Liver (tissue), 8 donors: ENCODE measurements at regions not wholly inside any gene's neighbourhood (a gene's known extent, or its start where the extent isn't known, plus 50 kb on each side); places are given as distances from the start of the nearest gene placed in this dataset.

Source experiments
- DNase-seq: peaks from one replicate; pipeline ENCODE4 v3.0.0-alpha.2; 2017; ENCODE audit warnings: low spot score
- H3K27ac ChIP-seq, 2 donors: one replicate each; pipeline ENCODE4 v1.7.0; 2013; ENCODE audit warnings: inconsistent platforms in 2 of 2, low read length in 2 of 2, control low read depth in 1 of 2, low read depth in 1 of 2, mild to moderate bottlenecking in 1 of 2
- H3K27me3 ChIP-seq, 4 donors: one replicate each; pipeline versions ENCODE4 v1.6.1 to v1.7.0; 2013; ENCODE audit warnings: low read length in 3 of 4, inconsistent platforms in 1 of 4, mild to moderate bottlenecking in 1 of 4, moderate library complexity in 1 of 4; ENCODE audit not compliant: control insufficient read depth in 4 of 4, insufficient read depth in 4 of 4
- H3K36me3 ChIP-seq, 4 donors: one replicate each; pipeline versions ENCODE4 v1.6.1 to v1.7.0; 2013; ENCODE audit warnings: low read length in 3 of 4, mild to moderate bottlenecking in 3 of 4, low read depth in 1 of 4, moderate library complexity in 1 of 4; ENCODE audit not compliant: control insufficient read depth in 4 of 4, insufficient read depth in 3 of 4
- H3K4me1 ChIP-seq, 4 donors: one replicate each; pipeline versions ENCODE4 v1.6.1 to v1.7.0; 2013; ENCODE audit warnings: low read length in 3 of 4, mild to moderate bottlenecking in 3 of 4, moderate library complexity in 1 of 4; ENCODE audit not compliant: control insufficient read depth in 4 of 4, insufficient read depth in 4 of 4
- H3K4me3 ChIP-seq, 3 donors: one replicate each; pipeline versions ENCODE4 v1.6.1 to v1.7.0; 2013; ENCODE audit warnings: low read length in 3 of 3, control low read depth in 1 of 3, low read depth in 1 of 3, mild to moderate bottlenecking in 1 of 3
- H3K9ac ChIP-seq, 2 donors: one replicate each; pipeline ENCODE4 v1.7.0; 2013; ENCODE audit warnings: low read length in 2 of 2, mild to moderate bottlenecking in 2 of 2, moderate library complexity in 2 of 2, control low read depth in 1 of 2, low read depth in 1 of 2
- H3K9me3 ChIP-seq, 4 donors: one replicate each; pipeline versions ENCODE4 v1.6.1 to v1.7.0; 2013; ENCODE audit warnings: low read length in 3 of 4; ENCODE audit not compliant: control insufficient read depth in 4 of 4
- CTCF ChIP-seq: fragments of 150-350 bp; IDR thresholded peaks from 2 replicates; pipeline ENCODE4 v1.5.1; 2017; ENCODE audit warnings: improper control_type of control experiment, low read depth, low read length; ENCODE audit not compliant: missing input control
- EGR1 ChIP-seq, 2 donors: IDR thresholded peaks; 2 replicates each; pipeline ENCODE4 v1.6.1; 2016 to 2018; ENCODE audit warnings: antibody characterized with exemption in 2 of 2, low read depth in 2 of 2
- FOXA1 ChIP-seq: IDR thresholded peaks from 2 replicates; pipeline ENCODE4 v1.6.1; 2016; ENCODE audit warnings: antibody characterized with exemption
- FOXA2 ChIP-seq: IDR thresholded peaks from 2 replicates; pipeline ENCODE4 v1.6.1; 2016; ENCODE audit warnings: antibody characterized with exemption
- GABPA ChIP-seq, 2 donors: IDR thresholded peaks in 1 of 2; conservative IDR thresholded peaks in 1 of 2; 2 replicates each; pipeline ENCODE4 v1.6.1; 2016; ENCODE audit warnings: antibody characterized with exemption in 2 of 2, mild to moderate bottlenecking in 1 of 2, moderate library complexity in 1 of 2
- HNF4A ChIP-seq, 2 donors: conservative IDR thresholded peaks; 2 replicates each; pipeline ENCODE4 v1.6.1; 2016; ENCODE audit warnings: antibody characterized with exemption in 2 of 2, mild to moderate bottlenecking in 2 of 2
- HNF4G ChIP-seq: IDR thresholded peaks from 2 replicates; pipeline ENCODE4 v1.6.1; 2016; ENCODE audit warnings: antibody characterized with exemption
- JUND ChIP-seq, 2 donors: IDR thresholded peaks; 2 replicates each; pipeline ENCODE4 v1.6.1; 2016; ENCODE audit warnings: antibody characterized with exemption in 2 of 2
- NR2F2 ChIP-seq: IDR thresholded peaks from 2 replicates; pipeline ENCODE4 v1.6.1; 2016; ENCODE audit warnings: antibody characterized with exemption
- RAD21 ChIP-seq, 2 donors: IDR thresholded peaks; 2 replicates each; pipeline ENCODE4 v1.6.1; 2016; ENCODE audit warnings: antibody characterized with exemption in 2 of 2, mild to moderate bottlenecking in 2 of 2
- REST ChIP-seq: IDR thresholded peaks from 2 replicates; pipeline ENCODE4 v1.6.1; 2016; ENCODE audit warnings: antibody characterized with exemption, mild to moderate bottlenecking
- RXRA ChIP-seq, 2 donors: IDR thresholded peaks; 2 replicates each; pipeline ENCODE4 v1.6.1; 2017 to 2018; ENCODE audit warnings: antibody characterized with exemption in 2 of 2, mild to moderate bottlenecking in 1 of 2
- SP1 ChIP-seq: IDR thresholded peaks from 2 replicates; pipeline ENCODE4 v1.6.1; 2018; ENCODE audit warnings: antibody characterized with exemption, mild to moderate bottlenecking
- TAF1 ChIP-seq: conservative IDR thresholded peaks from 2 replicates; pipeline ENCODE4 v1.6.1; 2016; ENCODE audit warnings: antibody characterized with exemption, mild to moderate bottlenecking
- YY1 ChIP-seq: IDR thresholded peaks from 2 replicates; pipeline ENCODE4 v1.6.1; 2016; ENCODE audit warnings: antibody characterized with exemption, mild to moderate bottlenecking
- ZBTB33 ChIP-seq: IDR thresholded peaks from 2 replicates; pipeline ENCODE4 v1.6.1; 2016; ENCODE audit warnings: antibody characterized with exemption
- WGBS: extraction: QIAGEN DNeasy Blood & Tissue Kit; methylation state at CpG from one replicate; pipeline ENCODE4 v1.1.7; 2013; 5-methylcytosine and 5-hydroxymethylcytosine counted together
- TF ChIP-seq, protein P1 (sequence below): IDR thresholded peaks from 2 replicates; pipeline ENCODE4 v1.6.1; 2016; ENCODE audit warnings: antibody characterized with exemption
- TF ChIP-seq, protein P2 (sequence below): IDR thresholded peaks from 2 replicates; pipeline ENCODE4 v1.6.1; 2016; ENCODE audit warnings: antibody characterized with exemption
- donor health status: healthy.
- donor health status: healthy.
- donor health status: healthy.
- donor health status: healthy.
- donor health status: healthy.

DNA sequence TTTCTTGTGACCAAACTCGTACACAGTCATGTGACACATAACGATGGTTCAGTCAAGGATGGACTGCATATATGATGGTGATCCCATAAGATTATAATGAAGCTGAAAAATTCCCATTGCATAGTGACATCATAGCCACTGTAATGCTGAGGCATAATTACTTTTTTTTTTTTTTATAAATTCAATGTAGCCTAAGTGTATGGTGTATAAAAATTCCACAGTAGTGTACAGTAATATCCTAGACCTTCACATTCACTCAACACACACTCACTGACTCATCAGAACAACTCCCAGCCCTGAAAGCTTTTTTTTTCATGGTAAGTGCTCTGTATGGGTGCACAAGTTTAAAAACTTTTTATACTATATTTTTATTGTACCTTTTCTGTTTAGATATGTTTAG lies 105.0 kb downstream of the AREG start:
- Histone ChIP-seq H3K27ac (no peak overlapping the region), H3K27me3 (no peaks in the 10 kb centered on the region), H3K36me3 (no peaks in the 10 kb centered on the region), H3K4me3 (no peak overlapping the region), H3K9ac (no peak overlapping the region), H3K4me1 (peaks cover 0 to 7% (median 0%) of the 10 kb centered on the region in 4 donors), H3K9me3 (no peaks in the 10 kb centered on the region)
- WGBS = 95% methylated on average over 2 of the region's 2 CpGs
- DNase-seq = no peak
- TF ChIP-seq CTCF (no peak), REST (no peak), FOXA2 (no peak), RAD21 (IDR thresholded peaks at IDR 0.05) (no peak), EGR1 (IDR thresholded peaks at IDR 0.05; ENCODE audit: low read depth in 2 of 2) (no peak), HNF4G (no peak), NR2F2 (no peak)
- TF ChIP-seq, protein P1, sequence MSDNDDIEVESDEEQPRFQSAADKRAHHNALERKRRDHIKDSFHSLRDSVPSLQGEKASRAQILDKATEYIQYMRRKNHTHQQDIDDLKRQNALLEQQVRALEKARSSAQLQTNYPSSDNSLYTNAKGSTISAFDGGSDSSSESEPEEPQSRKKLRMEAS = no peak
- TF ChIP-seq, protein P2, sequence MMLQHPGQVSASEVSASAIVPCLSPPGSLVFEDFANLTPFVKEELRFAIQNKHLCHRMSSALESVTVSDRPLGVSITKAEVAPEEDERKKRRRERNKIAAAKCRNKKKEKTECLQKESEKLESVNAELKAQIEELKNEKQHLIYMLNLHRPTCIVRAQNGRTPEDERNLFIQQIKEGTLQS = no peak

DNA sequence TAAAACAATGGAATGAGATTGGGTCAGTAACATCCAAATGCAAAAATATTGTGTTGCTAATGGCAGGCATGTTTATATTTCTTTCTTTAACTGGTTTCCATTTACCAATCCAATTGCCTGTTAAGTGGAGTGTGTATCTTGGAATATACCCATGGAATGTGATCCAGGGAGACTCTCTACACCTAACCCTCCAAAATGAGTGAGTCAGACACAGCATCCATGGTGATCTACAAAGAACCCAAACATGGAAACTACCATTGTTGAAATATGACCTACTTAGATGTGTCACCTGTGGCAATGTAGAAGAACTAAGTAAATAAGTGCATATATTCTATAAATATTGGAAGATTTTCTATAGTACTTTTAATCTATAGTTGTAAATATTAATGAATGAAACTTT lies 110.3 kb downstream of the AREG start:
- H3K27ac ChIP-seq = no peak overlapping the region
- TF ChIP-seq HNF4G = no peak
- TF ChIP-seq TAF1 = no peak
- TF ChIP-seq REST = no peak
- no peak for TF ChIP-seq YY1
- no peak for TF ChIP-seq GABPA (IDR thresholded peaks at IDR 0.05 in 1 of 2, conservative IDR thresholded peaks at IDR 0.05 in 1 of 2)
- TF ChIP-seq HNF4A (conservative IDR thresholded peaks at IDR 0.05) = no peak
- no peak for TF ChIP-seq ZBTB33
- no peak for TF ChIP-seq RXRA (IDR thresholded peaks at IDR 0.05)
- no peak for TF ChIP-seq NR2F2
- TF ChIP-seq, protein P2 = no peak
- TF ChIP-seq SP1 = no peak
- TF ChIP-seq FOXA2 = no peak
- TF ChIP-seq CTCF = no peak
- no peak for TF ChIP-seq FOXA1
- no peak for TF ChIP-seq JUND (IDR thresholded peaks at IDR 0.05)
- no peak for TF ChIP-seq EGR1 (IDR thresholded peaks at IDR 0.05; ENCODE audit: low read depth in 2 of 2)
- TF ChIP-seq RAD21 (IDR thresholded peaks at IDR 0.05) = no peak

More for the DNA sequence above, 110.3 kb downstream of the AREG start:
- H3K9ac ChIP-seq = no peak overlapping the region
- H3K9me3 ChIP-seq = no peaks in the 10 kb centered on the region
- no peaks in the 10 kb centered on the region for H3K27me3 ChIP-seq
- no peaks in the 10 kb centered on the region for H3K4me1 ChIP-seq
- DNase-seq = no peak
- H3K4me3 ChIP-seq = no peak overlapping the region
- no peaks in the 10 kb centered on the region for H3K36me3 ChIP-seq
